Fibroblast of pulmonary artery (primary cell): ENCODE measurements at regions not wholly inside any gene's neighbourhood (a gene's known extent, or its start where the extent isn't known, plus 50 kb on each side); places are given as distances from the start of the nearest gene placed in this dataset.
A peak's percentile ranks its signal among the peaks of the same experiment; 100 is the strongest.

Source experiments
- DNase-seq: peaks from one replicate; pipeline ENCODE4 v3.0.0-alpha.2; 2010; ENCODE audit warnings: low read depth
- H3K4me3 ChIP-seq: replicated peaks from 2 replicates; pipeline ENCODE4 v1.5.1; 2011; ENCODE audit warnings: low read depth, mild to moderate bottlenecking, control low read depth, low read length, moderate library complexity
- TF ChIP-seq, protein P1 (sequence below): IDR thresholded peaks from 2 replicates; pipeline ENCODE4 v1.5.1; 2011; ENCODE audit warnings: mild to moderate bottlenecking, control low read depth, low read length, inconsistent platforms; ENCODE audit errors: missing control alignments

DNA sequence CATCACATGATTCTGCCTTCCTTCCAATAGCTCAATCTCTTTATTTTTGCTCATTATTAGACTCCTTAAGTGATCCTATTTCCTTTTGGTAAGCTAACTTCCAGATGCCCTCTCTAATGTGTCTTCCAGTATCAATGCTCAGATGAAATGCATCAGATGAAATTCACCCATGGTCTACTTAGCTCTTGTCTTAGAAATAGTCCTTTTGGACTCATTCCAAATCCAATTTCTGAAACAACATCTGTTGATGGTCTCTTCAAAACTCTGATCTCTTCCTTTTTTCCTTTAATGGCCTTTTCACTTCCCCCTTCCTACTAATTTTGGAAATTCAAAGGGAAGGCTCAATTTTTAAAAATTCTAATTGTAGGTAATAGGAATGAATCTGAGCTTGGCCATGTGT, 81.1 kb upstream of the GREM2 start:
- no peak for DNase-seq
- TF ChIP-seq, protein P1, sequence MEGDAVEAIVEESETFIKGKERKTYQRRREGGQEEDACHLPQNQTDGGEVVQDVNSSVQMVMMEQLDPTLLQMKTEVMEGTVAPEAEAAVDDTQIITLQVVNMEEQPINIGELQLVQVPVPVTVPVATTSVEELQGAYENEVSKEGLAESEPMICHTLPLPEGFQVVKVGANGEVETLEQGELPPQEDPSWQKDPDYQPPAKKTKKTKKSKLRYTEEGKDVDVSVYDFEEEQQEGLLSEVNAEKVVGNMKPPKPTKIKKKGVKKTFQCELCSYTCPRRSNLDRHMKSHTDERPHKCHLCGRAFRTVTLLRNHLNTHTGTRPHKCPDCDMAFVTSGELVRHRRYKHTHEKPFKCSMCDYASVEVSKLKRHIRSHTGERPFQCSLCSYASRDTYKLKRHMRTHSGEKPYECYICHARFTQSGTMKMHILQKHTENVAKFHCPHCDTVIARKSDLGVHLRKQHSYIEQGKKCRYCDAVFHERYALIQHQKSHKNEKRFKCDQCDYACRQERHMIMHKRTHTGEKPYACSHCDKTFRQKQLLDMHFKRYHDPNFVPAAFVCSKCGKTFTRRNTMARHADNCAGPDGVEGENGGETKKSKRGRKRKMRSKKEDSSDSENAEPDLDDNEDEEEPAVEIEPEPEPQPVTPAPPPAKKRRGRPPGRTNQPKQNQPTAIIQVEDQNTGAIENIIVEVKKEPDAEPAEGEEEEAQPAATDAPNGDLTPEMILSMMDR = no peak

DNA sequence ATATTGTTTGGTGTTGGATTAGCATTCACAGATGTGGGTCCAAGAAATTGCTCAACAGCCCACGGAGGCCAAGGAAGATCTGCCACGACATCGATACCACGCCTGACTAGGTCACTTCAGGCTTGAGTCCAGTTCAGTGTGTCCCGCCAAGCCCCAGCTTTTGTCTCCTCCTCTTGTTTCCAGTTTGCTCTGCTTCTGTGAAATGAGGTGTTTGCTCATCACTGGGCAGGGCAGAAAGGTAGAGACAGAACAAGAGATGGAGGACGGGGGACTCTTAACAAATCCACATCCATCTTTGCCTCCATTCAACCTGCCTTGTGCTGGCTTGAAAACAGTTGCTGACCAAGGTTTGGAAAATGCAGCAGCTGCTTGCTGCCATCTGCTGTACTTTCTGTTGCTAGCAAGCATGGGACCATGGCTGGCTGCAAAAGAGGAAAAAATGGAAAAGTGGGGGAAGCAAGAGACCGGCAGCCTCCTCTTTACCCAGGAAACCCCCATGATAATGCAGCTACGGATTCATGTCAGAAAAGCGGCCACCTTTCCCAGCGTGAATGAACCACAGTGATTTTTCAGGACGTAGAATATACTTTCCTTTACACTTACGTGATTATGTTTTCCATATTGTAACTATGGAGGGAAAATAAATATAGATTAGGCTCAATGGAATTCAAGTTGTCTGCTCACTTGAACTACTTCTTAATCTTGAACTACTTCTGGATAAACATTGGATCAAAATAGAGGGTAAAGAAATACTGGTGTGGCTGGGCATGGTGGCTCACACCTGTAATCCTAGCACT, 80.2 kb upstream of the GREM2 start:
- TF ChIP-seq, protein P1 = peak; percentile 47
- peak; percentile 38 for DNase-seq
- no peak overlapping the region for H3K4me3 ChIP-seq

More for the DNA sequence above, 81.1 kb upstream of the GREM2 start:
- no peak overlapping the region for H3K4me3 ChIP-seq

DNA sequence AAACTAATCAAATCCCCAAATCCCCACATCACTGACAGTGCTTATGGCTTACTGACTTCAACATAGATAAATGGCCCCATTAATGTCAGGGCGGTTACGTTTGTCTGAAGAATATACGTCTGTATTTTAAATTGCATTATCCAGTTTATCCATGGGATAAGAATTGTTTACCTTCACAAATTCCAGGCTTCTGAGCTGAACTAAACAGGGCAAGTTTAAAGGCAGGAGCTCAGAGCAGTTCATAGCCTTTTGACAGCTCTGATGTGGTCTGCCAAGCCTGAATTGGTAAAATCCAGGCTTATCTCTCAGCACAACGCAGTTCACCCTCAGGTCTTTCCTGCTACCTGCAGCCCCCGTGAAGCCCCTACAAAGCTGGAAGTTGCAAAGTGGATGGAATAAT, 79.5 kb upstream of the GREM2 start:
- H3K4me3 ChIP-seq = no peak overlapping the region
- TF ChIP-seq, protein P1 = no peak
- DNase-seq = no peak

DNA sequence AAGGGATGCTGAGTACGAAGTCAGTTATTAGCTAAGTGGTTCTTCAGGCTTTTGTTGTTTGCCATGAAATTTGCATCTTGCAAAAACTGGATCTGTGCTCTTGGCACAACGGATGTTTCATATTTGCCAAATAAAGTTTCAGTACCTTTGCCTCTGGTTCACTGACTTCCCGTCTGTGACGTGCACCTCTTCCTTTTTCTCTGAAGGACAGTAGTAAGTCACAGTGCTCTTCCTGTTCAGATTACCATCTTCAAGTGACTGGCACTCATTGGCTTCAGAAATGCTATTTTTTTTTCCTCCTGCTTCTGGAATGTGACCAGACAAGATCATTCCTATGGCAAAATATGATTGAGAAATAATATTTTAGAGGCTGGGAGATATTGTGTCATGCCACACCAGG, 75.9 kb upstream of the GREM2 start:
- no peak for DNase-seq
- H3K4me3 ChIP-seq = no peak overlapping the region
- TF ChIP-seq, protein P1 = no peak

DNA sequence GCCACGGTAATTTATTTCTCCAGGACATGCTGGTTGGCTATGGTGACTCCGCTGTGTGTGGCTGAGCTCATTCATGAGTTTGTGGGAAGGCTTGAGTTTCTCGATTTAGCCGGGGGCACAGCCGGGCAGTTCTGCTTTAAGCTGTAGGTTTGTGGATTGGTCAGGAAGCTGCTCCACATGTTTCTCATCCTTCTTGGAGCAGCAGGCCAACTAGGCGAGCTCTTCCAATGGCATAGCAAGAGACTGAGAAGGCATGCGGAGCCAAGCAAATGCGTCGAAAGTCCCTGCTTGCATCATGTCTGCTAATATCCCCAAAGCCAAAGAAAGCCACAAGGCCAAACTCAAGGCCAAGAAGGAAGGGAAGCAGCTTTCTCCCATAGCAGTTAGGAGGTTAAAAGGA, 71.6 kb upstream of the GREM2 start:
- TF ChIP-seq, protein P1 = no peak
- no peak overlapping the region for H3K4me3 ChIP-seq
- DNase-seq = no peak

DNA sequence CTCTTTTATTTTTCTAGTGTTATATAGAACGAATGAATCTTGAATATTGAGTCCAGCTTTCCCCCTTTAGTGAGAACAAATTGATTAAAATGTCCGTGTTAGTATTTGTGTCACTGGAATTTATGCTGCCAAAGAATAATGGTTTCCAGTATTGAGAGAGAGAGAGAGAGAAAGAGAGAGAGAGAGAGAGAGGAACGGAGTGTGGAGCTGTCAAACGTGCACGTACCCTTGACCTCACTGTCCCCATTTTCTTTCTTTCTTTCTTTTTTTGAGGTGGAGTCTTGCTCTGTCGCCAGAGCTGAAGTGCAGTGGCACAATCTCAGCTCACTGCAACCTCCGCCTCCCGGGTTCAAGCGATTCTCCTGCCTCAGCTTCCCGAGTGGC, 70.9 kb upstream of the GREM2 start:
- H3K4me3 ChIP-seq = no peak overlapping the region
- TF ChIP-seq, protein P1 = no peak
- no peak for DNase-seq
